ENCODE measurements at regions not wholly inside any gene's neighbourhood (a gene's known extent, or its start where the extent isn't known, plus 50 kb on each side); places are given as distances from the start of the nearest gene placed in this dataset.

GRCh38 chr2:42850016-42850805 lies 57.8 kb upstream of the HAAO start:
- TF ChIP-seq POLR2AphosphoS5 (IDR thresholded peaks at IDR 0.05; ENCODE audit: low read depth, low read length) = no peak
- TF ChIP-seq POLR2A (IDR thresholded peaks at IDR 0.05; ENCODE audit: low read depth, low read length) = no peak
- TF ChIP-seq TAF1 (IDR thresholded peaks at IDR 0.05; ENCODE audit: low read depth, low read length) = no peak
- no peak for TF ChIP-seq POU2F2 (IDR thresholded peaks at IDR 0.05; ENCODE audit: low read depth, low read length)
- no peak for FAIRE-seq
- no peak for DNase-seq (ENCODE audit: insufficient read length, low spot score)

- TF ChIP-seq SPI1 (IDR thresholded peaks at IDR 0.05; ENCODE audit: low read depth, low read length) (no peak), TAF1 (IDR thresholded peaks at IDR 0.05; ENCODE audit: low read depth, low read length) (no peak), POLR2AphosphoS5 (IDR thresholded peaks at IDR 0.05; ENCODE audit: low read depth, low read length) (no peak), POLR2A (IDR thresholded peaks at IDR 0.05; ENCODE audit: low read depth, low read length) (no peak), POU2F2 (IDR thresholded peaks at IDR 0.05; ENCODE audit: low read depth, low read length) (no peak), PAX5 (IDR thresholded peaks at IDR 0.05; ENCODE audit: insufficient read depth, low read length, severe bottlenecking) (no peak)
- FAIRE-seq (no peak), DNase-seq (ENCODE audit: insufficient read length, low spot score) (no peak)
These were observed 56.9 kb upstream of the HAAO start for GRCh38 chr2:42849311-42849710.

GRCh38 chr2:42848726-42849290 lies 56.4 kb upstream of the HAAO start:
- FAIRE-seq (no peak), DNase-seq (ENCODE audit: insufficient read length, low spot score) (no peak)
- TF ChIP-seq POU2F2 (IDR thresholded peaks at IDR 0.05; ENCODE audit: low read depth, low read length) (no peak), SPI1 (IDR thresholded peaks at IDR 0.05; ENCODE audit: low read depth, low read length) (no peak), TAF1 (IDR thresholded peaks at IDR 0.05; ENCODE audit: low read depth, low read length) (no peak), POLR2A (IDR thresholded peaks at IDR 0.05; ENCODE audit: low read depth, low read length) (no peak), POLR2AphosphoS5 (IDR thresholded peaks at IDR 0.05; ENCODE audit: low read depth, low read length) (no peak), PAX5 (IDR thresholded peaks at IDR 0.05; ENCODE audit: insufficient read depth, low read length, severe bottlenecking) (no peak)

GRCh38 chr2:42848265-42848664 lies 55.9 kb upstream of the HAAO start:
- TF ChIP-seq TAF1 (IDR thresholded peaks at IDR 0.05; ENCODE audit: low read depth, low read length) = no peak
- TF ChIP-seq PAX5 (IDR thresholded peaks at IDR 0.05; ENCODE audit: insufficient read depth, low read length, severe bottlenecking) = no peak
- TF ChIP-seq POLR2AphosphoS5 (IDR thresholded peaks at IDR 0.05; ENCODE audit: low read depth, low read length) = no peak
- FAIRE-seq (no peak), DNase-seq (ENCODE audit: insufficient read length, low spot score) (no peak)

- FAIRE-seq (no peak), DNase-seq (ENCODE audit: insufficient read length, low spot score) (no peak)
- TF ChIP-seq PAX5 (IDR thresholded peaks at IDR 0.05; ENCODE audit: insufficient read depth, low read length, severe bottlenecking) (no peak), POU2F2 (IDR thresholded peaks at IDR 0.05; ENCODE audit: low read depth, low read length) (no peak), TAF1 (IDR thresholded peaks at IDR 0.05; ENCODE audit: low read depth, low read length) (no peak), POLR2A (IDR thresholded peaks at IDR 0.05; ENCODE audit: low read depth, low read length) (no peak), SPI1 (IDR thresholded peaks at IDR 0.05; ENCODE audit: low read depth, low read length) (no peak), POLR2AphosphoS5 (IDR thresholded peaks at IDR 0.05; ENCODE audit: low read depth, low read length) (no peak)
These were observed 55.3 kb upstream of the HAAO start for GRCh38 chr2:42847596-42848151.

GRCh38 chr2:42846932-42847595 lies 54.7 kb upstream of the HAAO start:
- DNase-seq (ENCODE audit: insufficient read length, low spot score) (no peak), FAIRE-seq (no peak)
- TF ChIP-seq POLR2A (IDR thresholded peaks at IDR 0.05; ENCODE audit: low read depth, low read length) (no peak), POLR2AphosphoS5 (IDR thresholded peaks at IDR 0.05; ENCODE audit: low read depth, low read length) (no peak), TAF1 (IDR thresholded peaks at IDR 0.05; ENCODE audit: low read depth, low read length) (no peak), PAX5 (IDR thresholded peaks at IDR 0.05; ENCODE audit: insufficient read depth, low read length, severe bottlenecking) (no peak), POU2F2 (IDR thresholded peaks at IDR 0.05; ENCODE audit: low read depth, low read length) (no peak), SPI1 (IDR thresholded peaks at IDR 0.05; ENCODE audit: low read depth, low read length) (no peak)

- no peak for TF ChIP-seq POU2F2 (IDR thresholded peaks at IDR 0.05; ENCODE audit: low read depth, low read length)
- TF ChIP-seq PAX5 (IDR thresholded peaks at IDR 0.05; ENCODE audit: insufficient read depth, low read length, severe bottlenecking) = no peak
- DNase-seq (ENCODE audit: insufficient read length, low spot score) (no peak), FAIRE-seq (no peak)
These were observed 53.6 kb upstream of the HAAO start for GRCh38 chr2:42846026-42846425.

- DNase-seq (ENCODE audit: insufficient read length, low spot score) = no peak
- FAIRE-seq = no peak
- no peak for TF ChIP-seq TAF1 (IDR thresholded peaks at IDR 0.05; ENCODE audit: low read depth, low read length)
- TF ChIP-seq SPI1 (IDR thresholded peaks at IDR 0.05; ENCODE audit: low read depth, low read length) = no peak
- no peak for TF ChIP-seq POLR2A (IDR thresholded peaks at IDR 0.05; ENCODE audit: low read depth, low read length)
- no peak for TF ChIP-seq POU2F2 (IDR thresholded peaks at IDR 0.05; ENCODE audit: low read depth, low read length)
- no peak for TF ChIP-seq POLR2AphosphoS5 (IDR thresholded peaks at IDR 0.05; ENCODE audit: low read depth, low read length)
- TF ChIP-seq PAX5 (IDR thresholded peaks at IDR 0.05; ENCODE audit: insufficient read depth, low read length, severe bottlenecking) = no peak
These were observed 52.8 kb upstream of the HAAO start for GRCh38 chr2:42844901-42845821.

- no peak for FAIRE-seq
- TF ChIP-seq POLR2A (IDR thresholded peaks at IDR 0.05; ENCODE audit: low read depth, low read length) (no peak), PAX5 (IDR thresholded peaks at IDR 0.05; ENCODE audit: insufficient read depth, low read length, severe bottlenecking) (no peak), POU2F2 (IDR thresholded peaks at IDR 0.05; ENCODE audit: low read depth, low read length) (no peak), SPI1 (IDR thresholded peaks at IDR 0.05; ENCODE audit: low read depth, low read length) (no peak), POLR2AphosphoS5 (IDR thresholded peaks at IDR 0.05; ENCODE audit: low read depth, low read length) (no peak), TAF1 (IDR thresholded peaks at IDR 0.05; ENCODE audit: low read depth, low read length) (no peak)
- DNase-seq (ENCODE audit: insufficient read length, low spot score) = no peak
These were observed 52.0 kb upstream of the HAAO start for GRCh38 chr2:42844366-42844765.
